Activated B cell treated with CpG ODN at 0.5 μM for 24 hours (primary cell): ENCODE measurements at regions not wholly inside any gene's neighbourhood (a gene's known extent, or its start where the extent isn't known, plus 50 kb on each side); places are given as distances from the start of the nearest gene placed in this dataset.

Experiments
- ATAC-seq: fragments of 200-7000 bp; cut with Tn5 transposase; one replicate; pipeline ENCODE4 v1.10.0; 2021; ENCODE audit warnings: low read depth, mild to moderate bottlenecking, moderate library complexity
- CTCF ChIA-PET: fragments of 350-600 bp; sonication (Branson Sonifier 250); formaldehyde crosslinking; loops from one replicate; lab custom pipeline; 2021; ENCODE audit warnings: antibody characterized with exemption; lab: Charles Lee
- POLR2A ChIA-PET: fragments of 350-600 bp; sonication (Branson Sonifier 250); formaldehyde crosslinking; loops from one replicate; lab custom pipeline; 2021; ENCODE audit warnings: antibody characterized with exemption; lab: Charles Lee
- DNase-seq: peaks from one replicate; pipeline ENCODE4 v3.0.0; 2022
- H3K27ac Mint-ChIP-seq: one replicate; pipeline ENCODE4 v1.8.0; 2020; ENCODE audit warnings: mixed read lengths
- H3K27me3 Mint-ChIP-seq: one replicate; pipeline ENCODE4 v1.8.0; 2021; ENCODE audit warnings: mixed read lengths
- H3K36me3 Mint-ChIP-seq: one replicate; pipeline ENCODE4 v1.8.0; 2021; ENCODE audit warnings: low read depth, mixed read lengths
- H3K4me1 Mint-ChIP-seq: one replicate; pipeline ENCODE4 v1.8.0; 2021; ENCODE audit warnings: mixed read lengths
- H3K4me3 Mint-ChIP-seq: one replicate; pipeline ENCODE4 v1.8.0; 2020; ENCODE audit warnings: mild to moderate bottlenecking, mixed read lengths
- H3K9me3 Mint-ChIP-seq: one replicate; pipeline ENCODE4 v1.8.0; 2020; ENCODE audit warnings: mixed read lengths
- CTCF ChIP-seq: fragments of 200-600 bp; IDR thresholded peaks from one replicate; pipeline ENCODE4 v1.8.0; 2022; ENCODE audit warnings: antibody characterized with exemption, mild to moderate bottlenecking
- intact Hi-C: fragments of 100-400 bp; cut with micrococcal nuclease; formaldehyde crosslinking; loops from one replicate; pipeline ENCODE4 v1.15.1; 2024

GRCh38 chr3:53401154-53401553 lies 53.8 kb upstream of the DCP1A start:
- H3K27ac Mint-ChIP-seq = no peak overlapping the region
- ChIA-PET POLR2A (no interaction called here), CTCF (no interaction called here)
- no peak for TF ChIP-seq CTCF
- no peaks in the 10 kb centered on the region for H3K4me1 Mint-ChIP-seq
- peaks cover 10% of the 10 kb centered on the region for H3K27me3 Mint-ChIP-seq
- intact Hi-C loops = no loop called here
- H3K36me3 Mint-ChIP-seq = no peaks in the 10 kb centered on the region
- no peak for ATAC-seq
- DNase-seq = no peak
- peaks cover 4% of the 10 kb centered on the region for H3K9me3 Mint-ChIP-seq
- H3K4me3 Mint-ChIP-seq = no peak overlapping the region

GRCh38 chr3:53402326-53402725 lies 55.0 kb upstream of the DCP1A start:
- CTCF ChIA-PET = no interaction called here
- H3K4me3 Mint-ChIP-seq = no peak overlapping the region
- peaks cover 4% of the 10 kb centered on the region for H3K9me3 Mint-ChIP-seq
- ATAC-seq = no peak
- no peak overlapping the region for H3K27ac Mint-ChIP-seq
- POLR2A ChIA-PET = no interaction called here
- peaks cover 1% of the 10 kb centered on the region for H3K4me1 Mint-ChIP-seq
- no peaks in the 10 kb centered on the region for H3K36me3 Mint-ChIP-seq
- no peak for DNase-seq
- no peak for TF ChIP-seq CTCF
- intact Hi-C loops = no loop called here
- H3K27me3 Mint-ChIP-seq = peaks cover 10% of the 10 kb centered on the region

- H3K9me3 Mint-ChIP-seq = peaks cover 8% of the 10 kb centered on the region
- H3K4me3 Mint-ChIP-seq = no peak overlapping the region
- H3K27ac Mint-ChIP-seq = no peak overlapping the region
- peaks cover 2% of the 10 kb centered on the region for H3K4me1 Mint-ChIP-seq
- no peaks in the 10 kb centered on the region for H3K27me3 Mint-ChIP-seq
- intact Hi-C loops = no loop called here
- no peak for TF ChIP-seq CTCF
- DNase-seq = no peak
- POLR2A ChIA-PET = no interaction called here
- CTCF ChIA-PET = no interaction called here
- H3K36me3 Mint-ChIP-seq = peaks cover 5% of the 10 kb centered on the region
- ATAC-seq = no peak
These were observed 64.0 kb upstream of the DCP1A start for GRCh38 chr3:53411371-53411770.

GRCh38 chr3:53412953-53413352 lies 65.6 kb upstream of the DCP1A start:
- no peak overlapping the region for H3K27ac Mint-ChIP-seq
- H3K27me3 Mint-ChIP-seq = no peaks in the 10 kb centered on the region
- no peak for ATAC-seq
- H3K36me3 Mint-ChIP-seq = peaks cover 5% of the 10 kb centered on the region
- no peak for TF ChIP-seq CTCF
- ChIA-PET POLR2A (no interaction called here), CTCF (no interaction called here)
- no peaks in the 10 kb centered on the region for H3K4me1 Mint-ChIP-seq
- no peak overlapping the region for H3K4me3 Mint-ChIP-seq
- H3K9me3 Mint-ChIP-seq = peaks cover 8% of the 10 kb centered on the region
- DNase-seq = no peak
- intact Hi-C loops = no loop called here

- H3K27me3 Mint-ChIP-seq = peaks cover 2% of the 10 kb centered on the region
- H3K36me3 Mint-ChIP-seq = peaks cover 5% of the 10 kb centered on the region
- TF ChIP-seq CTCF = no peak
- H3K27ac Mint-ChIP-seq = no peak overlapping the region
- no peak overlapping the region for H3K4me3 Mint-ChIP-seq
- ChIA-PET POLR2A (no interaction called here), CTCF (no interaction called here)
- H3K9me3 Mint-ChIP-seq = peaks cover 8% of the 10 kb centered on the region
- no peaks in the 10 kb centered on the region for H3K4me1 Mint-ChIP-seq
- no peak for ATAC-seq
- no peak for DNase-seq
- intact Hi-C loops = no loop called here
These were observed 69.2 kb upstream of the DCP1A start for GRCh38 chr3:53416530-53416929.
